ENCODE measurements at regions not wholly inside any gene's neighbourhood (a gene's known extent, or its start where the extent isn't known, plus 50 kb on each side); places are given as distances from the start of the nearest gene placed in this dataset.
"Not testable (repeated sequence)": the region's sequence is repeated elsewhere in the genome, so short reads cannot be mapped to it uniquely, and the experiment has no call there.

- no peak for TF ChIP-seq CTCF (IDR thresholded peaks at IDR 0.05; ENCODE audit: control extremely low read depth, extremely low read depth, low read depth, missing control alignments)
- no peak for DNase-seq (ENCODE audit: extremely low spot score)
- ChIA-PET POLR2A (no interaction called here), CTCF (interaction anchor here (0.8 to 5.8 kb wide), 4 partner anchors 10 to 38 kb away, joined by 3 to 22 read pairs (median 4); no protein-coding TSS in a partner anchor)
Observed at GRCh38 chr1:10947691-10948462, 64.6 kb upstream of the TARDBP start.

- POLR2A ChIA-PET, result interaction anchor here (0.6 kb wide), 1 partner anchor 14 kb away, joined by 5 read pairs; no protein-coding TSS in a partner anchor
- DNase-seq (ENCODE audit: extremely low spot score), result no peak
- TF ChIP-seq CTCF (IDR thresholded peaks at IDR 0.05; ENCODE audit: control extremely low read depth, extremely low read depth, low read depth, missing control alignments), result no peak
- CTCF ChIA-PET, result interaction anchor here (5.8 kb wide), 1 partner anchor 13 kb away, joined by 22 read pairs; no protein-coding TSS in a partner anchor
Observed at GRCh38 chr1:10948463-10948775, 64.0 kb upstream of the TARDBP start.

GRCh38 chr1:10950316-10951172 is 61.9 kb upstream of the TARDBP start:
- DNase-seq (ENCODE audit: extremely low spot score), result no peak
- TF ChIP-seq CTCF (IDR thresholded peaks at IDR 0.05; ENCODE audit: control extremely low read depth, extremely low read depth, low read depth, missing control alignments), result no peak
- CTCF ChIA-PET, result interaction anchor here (1.1 to 5.8 kb wide), 4 partner anchors 9 to 457 kb away, joined by 3 to 22 read pairs (median 6); no protein-coding TSS in a partner anchor
- POLR2A ChIA-PET, result no interaction called here

GRCh38 chr1:10951298-10951697 is 61.2 kb upstream of the TARDBP start:
- DNase-seq (ENCODE audit: extremely low spot score); POLR2A ChIA-PET: not testable (repeated sequence)
- CTCF ChIA-PET, result interaction anchor here (1.1 to 5.8 kb wide), 3 partner anchors 9 to 41 kb away, joined by 3 to 22 read pairs (median 7); no protein-coding TSS in a partner anchor

GRCh38 chr1:10951961-10952360 is 60.5 kb upstream of the TARDBP start:
- CTCF ChIA-PET, result interaction anchor here (1.9 to 5.8 kb wide), 2 partner anchors 9 to 10 kb away, joined by 7 to 22 read pairs; no protein-coding TSS in a partner anchor
- POLR2A ChIA-PET, result no interaction called here
- DNase-seq (ENCODE audit: extremely low spot score), result no peak
- TF ChIP-seq CTCF (IDR thresholded peaks at IDR 0.05; ENCODE audit: control extremely low read depth, extremely low read depth, low read depth, missing control alignments), result no peak

GRCh38 chr1:10953505-10954193 is 58.8 kb upstream of the TARDBP start:
- TF ChIP-seq CTCF (IDR thresholded peaks at IDR 0.05; ENCODE audit: control extremely low read depth, extremely low read depth, low read depth, missing control alignments), result no peak
- POLR2A ChIA-PET, result no interaction called here
- CTCF ChIA-PET, result no interaction called here
- DNase-seq (ENCODE audit: extremely low spot score), result no peak
